GM12892 (cell line): ENCODE measurements at regions not wholly inside any gene's neighbourhood (a gene's known extent, or its start where the extent isn't known, plus 50 kb on each side); places are given as distances from the start of the nearest gene placed in this dataset.
"Not testable (repeated sequence)": the region's sequence is repeated elsewhere in the genome, so short reads cannot be mapped to it uniquely, and the experiment has no call there.

Source experiments
- DNase-seq: peaks from one replicate; pipeline ENCODE4 v3.0.0; 2011; ENCODE audit not compliant: insufficient read length
- FAIRE-seq: peaks from 2 replicates; lab custom pipeline; 2011; peaks lifted over from hg19 to GRCh38; lab: Jason Lieb, UNC
- POLR2A ChIP-seq: IDR thresholded peaks from 2 replicates; pipeline ENCODE4 v1.6.1; 2011; ENCODE audit warnings: low read depth, low read length, control low read depth
- POLR2AphosphoS5 ChIP-seq: IDR thresholded peaks from 2 replicates; pipeline ENCODE4 v1.6.1; 2011; ENCODE audit warnings: low read depth, low read length, control low read depth
- TAF1 ChIP-seq: IDR thresholded peaks from 2 replicates; pipeline ENCODE4 v1.6.1; 2011; ENCODE audit warnings: low read depth, mild to moderate bottlenecking, control low read depth, low read length, borderline replicate concordance

- FAIRE-seq = no peak
- DNase-seq = no peak
- no peak for TF ChIP-seq POLR2AphosphoS5
- TF ChIP-seq TAF1 = no peak
- no peak for TF ChIP-seq POLR2A
Observed at GRCh38 chr21:19148056-19148455, 744.5 kb upstream of the TMPRSS15 start.

- FAIRE-seq (no peak), DNase-seq (no peak)
- TF ChIP-seq TAF1 = no peak
- TF ChIP-seq POLR2A = no peak
- TF ChIP-seq POLR2AphosphoS5 = no peak
Observed at GRCh38 chr21:19171585-19171984, 768.0 kb upstream of the TMPRSS15 start.

GRCh38 chr21:19181604-19182140 lies 778.1 kb upstream of the TMPRSS15 start:
- no peak for DNase-seq
- TF ChIP-seq POLR2A (no peak), POLR2AphosphoS5 (no peak), TAF1 (no peak)
- no peak for FAIRE-seq

- FAIRE-seq (no peak), DNase-seq (no peak)
- TF ChIP-seq TAF1 = no peak
- TF ChIP-seq POLR2AphosphoS5 = no peak
Observed at GRCh38 chr21:19197950-19198349, 794.4 kb upstream of the TMPRSS15 start.

- no peak for FAIRE-seq
- TF ChIP-seq TAF1 (no peak), POLR2A (no peak), POLR2AphosphoS5 (no peak)
- DNase-seq = no peak
Observed at GRCh38 chr21:19198801-19199200, 795.2 kb upstream of the TMPRSS15 start.

- DNase-seq (no peak), FAIRE-seq (no peak)
- TF ChIP-seq TAF1 = no peak
- TF ChIP-seq POLR2A = no peak
- TF ChIP-seq POLR2AphosphoS5 = no peak
Observed at GRCh38 chr21:19218163-19218562, 814.6 kb upstream of the TMPRSS15 start.

GRCh38 chr21:19224090-19224489 lies 820.5 kb upstream of the TMPRSS15 start:
- FAIRE-seq = no peak
- DNase-seq = no peak
- no peak for TF ChIP-seq TAF1
- no peak for TF ChIP-seq POLR2AphosphoS5
- TF ChIP-seq POLR2A = no peak

- no peak for FAIRE-seq
- DNase-seq = no peak
- TF ChIP-seq POLR2A = no peak
- no peak for TF ChIP-seq POLR2AphosphoS5
- no peak for TF ChIP-seq TAF1
Observed at GRCh38 chr21:19228226-19228625, 824.6 kb upstream of the TMPRSS15 start.

- not testable (repeated sequence) for DNase-seq, FAIRE-seq
Observed at GRCh38 chr21:19233841-19234240, 830.3 kb upstream of the TMPRSS15 start.

GRCh38 chr21:19236209-19236608 lies 832.6 kb upstream of the TMPRSS15 start:
- no peak for DNase-seq
- FAIRE-seq = no peak

GRCh38 chr21:19237608-19238007 lies 834.0 kb upstream of the TMPRSS15 start:
- DNase-seq = no peak
- TF ChIP-seq POLR2AphosphoS5 (no peak), TAF1 (no peak), POLR2A (no peak)
- no peak for FAIRE-seq

More at GRCh38 chr21:19236209-19236608, 832.6 kb upstream of the TMPRSS15 start:
- TF ChIP-seq POLR2AphosphoS5 (no peak), TAF1 (no peak), POLR2A (no peak)

- no peak for TF ChIP-seq POLR2A
- TF ChIP-seq TAF1 = no peak
- no peak for TF ChIP-seq POLR2AphosphoS5
- DNase-seq (no peak), FAIRE-seq (no peak)
Observed at GRCh38 chr21:19239696-19240095, 836.1 kb upstream of the TMPRSS15 start.

GRCh38 chr21:19244502-19245187 lies 841.1 kb upstream of the TMPRSS15 start:
- TF ChIP-seq POLR2A (no peak), TAF1 (no peak), POLR2AphosphoS5 (no peak)
- FAIRE-seq (no peak), DNase-seq (no peak)
